ENCODE measurements at regions not wholly inside any gene's neighbourhood (a gene's known extent, or its start where the extent isn't known, plus 50 kb on each side); places are given as distances from the start of the nearest gene placed in this dataset.

DNA sequence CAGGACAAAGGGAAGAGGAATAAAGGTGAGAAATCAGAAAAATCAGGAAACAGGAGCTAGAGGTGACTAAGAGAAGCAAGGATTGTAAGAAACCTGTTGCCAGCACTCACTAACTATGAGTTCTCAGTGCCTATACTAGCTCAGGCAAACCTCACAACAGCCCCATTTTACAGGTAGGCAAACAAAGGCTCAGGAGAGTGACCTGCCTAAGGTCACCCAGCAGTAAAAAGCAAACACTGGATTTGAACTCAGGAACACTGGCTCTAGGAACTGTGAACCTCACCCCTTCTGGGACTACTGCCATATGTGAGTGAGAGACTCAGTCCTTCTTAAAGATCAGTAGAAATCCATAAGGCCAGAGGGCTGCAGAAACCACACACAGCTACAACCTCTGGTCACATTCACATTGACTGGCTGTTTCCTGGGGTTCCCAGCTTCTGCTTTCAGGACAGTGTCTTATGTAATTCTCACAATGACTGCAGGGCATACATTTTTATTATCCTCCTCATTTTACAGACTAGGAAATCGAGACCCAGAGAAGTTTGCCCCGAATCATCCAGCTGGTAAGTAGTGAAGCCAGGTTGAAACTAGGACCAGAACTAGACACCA lies 80.7 kb upstream of the MAFB start:
- DNase-seq (ENCODE audit: insufficient read length, low spot score) = no peak
- no peak for FAIRE-seq

DNA sequence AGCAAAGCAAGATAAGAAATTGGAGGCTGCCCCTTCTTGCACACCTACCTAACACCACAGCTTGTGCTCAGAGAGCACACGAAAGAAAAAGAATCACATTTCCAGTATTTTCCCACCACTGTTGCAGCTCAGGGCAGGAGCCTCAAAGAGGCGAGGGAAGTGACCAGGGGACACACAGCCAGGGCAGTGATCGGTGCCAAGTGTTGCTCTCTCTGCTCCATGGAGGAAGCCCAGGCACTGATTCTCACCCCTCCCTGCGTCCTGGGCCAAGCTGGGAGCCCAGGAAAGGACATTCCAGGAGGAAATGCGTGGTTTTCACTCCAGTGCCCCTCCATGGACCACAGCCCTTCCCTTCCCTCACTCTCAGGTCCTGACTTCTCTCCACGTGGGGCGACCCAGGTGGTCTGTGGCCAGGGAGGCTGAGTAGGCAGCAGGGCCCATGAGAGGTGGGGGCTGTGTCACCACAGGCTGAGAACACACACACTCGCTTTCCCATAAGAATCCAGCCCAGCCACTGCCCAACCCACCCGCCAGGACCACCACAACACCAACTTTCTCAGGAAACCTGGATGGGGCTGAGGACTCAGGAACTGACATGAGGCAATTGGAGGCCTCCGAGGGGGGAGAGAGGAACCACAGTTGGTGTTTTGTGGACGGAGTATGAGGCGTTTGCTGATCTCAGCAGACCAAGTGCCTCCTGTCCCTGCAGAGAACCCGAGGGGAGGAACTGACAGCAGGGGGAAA lies 81.7 kb upstream of the MAFB start:
- no peak for DNase-seq (ENCODE audit: insufficient read length, low spot score)

DNA sequence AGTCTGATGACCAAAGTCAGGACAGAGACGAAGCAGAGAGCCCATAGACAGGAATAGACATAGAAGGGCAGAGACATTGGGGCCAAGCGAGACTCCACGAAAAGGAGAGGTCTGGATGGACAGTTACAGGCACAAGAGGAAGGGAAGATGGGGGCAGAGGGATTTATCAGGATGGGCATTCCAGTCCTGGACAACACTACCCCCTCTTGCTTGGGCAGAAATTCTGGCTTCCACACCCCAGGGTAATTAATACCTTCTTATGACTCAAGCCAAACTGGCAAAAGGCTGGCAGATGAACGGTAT lies 82.2 kb upstream of the MAFB start:
- FAIRE-seq = no peak
- no peak for DNase-seq (ENCODE audit: insufficient read length, low spot score)

More for the DNA sequence above, 81.7 kb upstream of the MAFB start:
- no peak for FAIRE-seq

DNA sequence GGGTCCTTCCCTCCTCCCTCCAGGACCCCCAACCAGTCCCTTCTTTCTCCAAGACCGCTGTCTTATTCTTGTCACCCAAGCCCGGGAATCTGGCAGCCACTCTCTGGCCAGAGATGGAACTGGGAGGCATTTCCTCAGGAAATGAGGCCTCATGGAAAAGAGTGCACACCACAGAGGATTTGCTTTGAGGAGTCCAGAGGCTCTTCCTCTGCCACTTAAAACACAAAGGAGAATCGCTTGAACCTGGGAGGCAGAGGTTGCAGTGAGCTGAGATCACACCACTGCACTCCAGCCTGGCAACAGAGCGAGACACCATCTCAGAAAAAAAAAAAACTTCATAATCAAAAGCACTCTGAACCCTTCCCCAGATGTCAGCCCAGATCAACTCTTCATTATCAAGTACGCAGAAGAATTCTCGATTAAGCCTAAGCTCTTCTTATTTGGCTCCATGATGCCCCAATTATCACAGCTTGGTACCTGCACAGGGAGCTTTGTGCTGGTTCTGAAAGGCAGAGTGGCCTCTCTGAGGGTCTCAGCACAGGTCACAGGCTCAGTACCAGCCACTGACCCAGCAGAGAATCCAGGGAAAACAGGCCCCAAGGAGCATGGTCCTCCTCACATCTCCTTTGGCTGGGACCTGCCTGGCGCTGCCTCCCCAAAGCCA lies 82.9 kb upstream of the MAFB start:
- DNase-seq (ENCODE audit: insufficient read length, low spot score) (no peak), FAIRE-seq (no peak)

DNA sequence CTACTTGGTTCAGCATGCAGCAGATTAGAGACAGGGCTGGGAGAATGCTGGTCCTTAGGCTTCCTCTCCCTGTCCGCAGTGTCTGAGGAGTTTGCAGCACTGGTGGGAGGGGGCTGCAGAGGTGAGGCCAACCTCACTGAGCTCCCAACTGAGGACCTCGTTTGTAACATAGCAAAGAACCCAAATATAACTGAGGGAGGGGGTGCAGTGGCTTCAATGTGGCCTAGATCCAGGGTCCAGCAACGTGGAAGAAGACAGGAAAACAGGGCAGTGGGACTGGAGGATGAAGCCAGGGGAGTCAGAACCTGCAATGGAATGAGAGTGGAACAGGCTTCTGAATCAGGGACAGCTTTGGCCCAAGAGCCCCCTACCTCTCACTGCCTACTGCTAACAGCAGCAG lies 84.3 kb upstream of the MAFB start:
- no peak for FAIRE-seq

DNA sequence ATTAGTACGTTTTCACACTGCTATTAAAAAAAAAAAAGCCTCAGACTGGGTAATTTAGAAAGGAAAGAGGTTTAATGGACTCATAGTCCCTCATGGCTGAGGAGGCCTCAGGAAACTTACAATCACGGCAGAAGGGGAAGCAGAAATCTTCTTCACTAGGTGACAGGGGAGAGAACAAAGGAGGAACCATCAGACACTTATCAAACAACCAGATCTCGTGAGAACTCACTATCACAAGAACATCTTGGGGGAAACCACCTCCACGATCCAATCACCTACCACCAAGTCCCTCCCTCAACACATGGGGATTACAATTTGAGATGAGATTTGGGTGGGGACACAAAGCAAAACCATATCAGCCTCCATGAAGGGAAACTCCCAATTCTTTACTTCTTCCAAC lies 85.2 kb upstream of the MAFB start:
- no peak for DNase-seq (ENCODE audit: insufficient read length, low spot score)
- no peak for FAIRE-seq

More for the DNA sequence above, 84.3 kb upstream of the MAFB start:
- no peak for DNase-seq (ENCODE audit: insufficient read length, low spot score)

DNA sequence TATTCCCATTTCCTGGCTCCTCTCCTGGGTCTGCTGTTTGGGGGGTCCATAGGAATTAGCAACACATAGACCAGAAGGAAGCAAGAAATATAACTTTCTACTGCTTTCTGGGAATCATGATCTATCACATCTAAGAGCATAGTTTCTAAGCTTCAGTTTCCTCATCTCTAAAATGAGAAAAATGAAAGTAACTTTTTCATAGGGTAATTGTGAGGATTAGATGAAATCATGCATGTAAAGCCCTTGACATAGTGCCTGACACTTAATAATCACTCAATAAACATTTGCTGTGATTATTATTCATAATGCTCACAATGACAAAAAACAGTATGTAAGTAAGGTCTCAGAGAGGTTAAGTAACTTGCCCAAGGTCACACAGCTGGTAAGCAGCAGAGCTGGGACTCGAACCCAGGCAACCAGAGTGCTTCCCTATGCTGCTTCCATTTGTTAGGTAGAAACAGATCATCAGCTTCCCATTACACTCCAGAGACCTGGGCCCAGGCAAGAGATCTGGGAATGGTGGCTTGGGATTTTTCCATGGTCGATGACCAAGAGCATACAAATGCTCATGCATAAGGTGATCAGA lies 86.6 kb upstream of the MAFB start:
- FAIRE-seq = no peak
- no peak for DNase-seq (ENCODE audit: insufficient read length, low spot score)

DNA sequence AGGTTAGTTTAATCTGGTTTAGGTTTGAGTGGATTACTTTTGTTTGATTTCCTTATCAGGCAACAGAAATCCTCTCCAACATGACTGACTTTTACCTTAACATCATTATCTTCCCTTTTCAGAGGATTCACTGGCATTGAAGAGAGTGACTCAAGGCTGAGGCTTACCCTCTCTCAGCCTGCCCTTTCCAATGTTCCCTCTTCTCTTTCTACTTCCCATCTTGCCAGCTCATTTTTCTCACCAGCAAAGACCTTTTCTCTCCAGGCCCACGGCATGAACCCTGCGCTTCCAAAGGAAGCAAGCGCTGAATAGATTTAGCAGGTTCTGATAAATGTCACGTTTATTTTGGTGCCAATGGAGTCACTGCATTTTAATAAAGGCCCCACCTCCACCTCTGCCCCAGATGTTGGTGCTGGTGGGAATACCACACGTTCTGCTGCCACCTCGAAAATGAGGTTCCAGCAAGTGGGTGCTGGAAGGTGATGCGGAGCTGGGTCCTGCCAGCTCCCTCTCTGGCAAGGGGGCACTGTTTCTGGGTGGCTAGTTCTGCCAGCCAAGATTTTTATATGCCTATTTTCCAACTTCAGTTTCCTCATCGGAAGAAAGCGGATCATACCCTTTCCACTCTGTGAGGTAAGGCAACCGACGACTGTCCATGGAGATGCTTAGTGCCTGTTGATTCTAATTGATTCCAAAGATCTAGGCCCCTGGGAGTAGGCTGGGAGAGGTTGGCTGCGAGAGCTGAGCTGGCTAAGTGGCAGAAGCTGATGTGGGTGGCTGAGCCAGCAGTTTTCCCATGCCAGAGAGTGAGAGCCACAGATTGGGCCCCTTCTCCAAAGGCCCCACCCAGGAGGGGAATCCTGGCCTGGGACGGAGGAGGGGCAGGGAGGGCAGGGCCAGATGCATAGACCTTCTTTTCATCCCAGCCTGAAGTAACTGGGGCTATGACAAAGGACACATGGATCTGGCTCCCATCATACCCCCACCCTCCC lies 87.7 kb upstream of the MAFB start:
- FAIRE-seq = no peak

DNA sequence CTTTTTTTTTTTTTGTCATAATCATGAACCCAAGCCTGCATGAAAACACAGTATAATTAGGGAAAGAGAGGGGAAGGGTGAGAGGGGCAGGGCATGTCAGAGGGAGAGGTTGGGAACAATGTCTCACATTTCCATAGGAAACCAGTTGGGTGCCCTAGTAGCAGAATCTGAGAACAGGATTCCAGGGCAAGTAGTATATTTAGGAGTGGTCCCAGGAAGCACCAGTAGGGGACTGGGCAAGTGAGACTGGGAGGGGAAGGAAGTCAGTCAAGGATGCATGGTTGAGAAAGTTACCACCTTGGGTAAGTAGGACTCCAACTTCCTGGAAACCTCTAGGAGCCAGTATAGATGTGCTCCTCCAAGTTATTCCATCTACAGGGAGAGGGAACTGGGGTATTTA lies 88.6 kb upstream of the MAFB start:
- no peak for DNase-seq (ENCODE audit: insufficient read length, low spot score)
- FAIRE-seq = no peak

More for the DNA sequence above, 87.7 kb upstream of the MAFB start:
- DNase-seq (ENCODE audit: insufficient read length, low spot score) = no peak

DNA sequence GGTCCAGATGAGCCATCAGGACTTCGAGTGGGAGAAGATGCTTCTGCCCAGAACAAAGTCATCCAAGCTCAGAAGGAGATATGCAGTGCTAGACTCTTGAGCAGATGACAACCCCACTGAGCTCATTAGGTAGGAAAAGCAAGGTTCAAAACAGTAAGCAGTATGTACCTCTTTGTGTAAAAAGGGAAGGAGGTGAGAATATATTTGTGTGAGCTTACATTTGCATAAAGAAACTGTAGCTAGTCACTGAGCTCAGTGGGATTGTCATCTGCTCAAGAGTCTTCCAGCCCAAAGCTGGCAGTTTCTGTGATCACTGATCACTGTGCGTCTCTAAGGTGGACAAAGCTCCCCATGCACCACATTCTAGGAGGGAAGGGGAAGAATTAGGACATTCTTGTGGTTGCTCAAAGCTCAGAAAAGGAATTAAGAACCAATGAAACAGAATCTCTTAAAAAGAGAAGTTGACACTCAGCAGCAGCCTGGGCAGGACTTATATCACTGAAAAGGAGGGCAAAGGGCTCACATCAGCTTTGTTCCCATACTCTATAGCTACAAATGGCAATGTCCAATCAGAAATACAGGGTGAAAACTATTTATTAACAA lies 90.0 kb upstream of the MAFB start:
- no peak for FAIRE-seq
- no peak for DNase-seq (ENCODE audit: insufficient read length, low spot score)

DNA sequence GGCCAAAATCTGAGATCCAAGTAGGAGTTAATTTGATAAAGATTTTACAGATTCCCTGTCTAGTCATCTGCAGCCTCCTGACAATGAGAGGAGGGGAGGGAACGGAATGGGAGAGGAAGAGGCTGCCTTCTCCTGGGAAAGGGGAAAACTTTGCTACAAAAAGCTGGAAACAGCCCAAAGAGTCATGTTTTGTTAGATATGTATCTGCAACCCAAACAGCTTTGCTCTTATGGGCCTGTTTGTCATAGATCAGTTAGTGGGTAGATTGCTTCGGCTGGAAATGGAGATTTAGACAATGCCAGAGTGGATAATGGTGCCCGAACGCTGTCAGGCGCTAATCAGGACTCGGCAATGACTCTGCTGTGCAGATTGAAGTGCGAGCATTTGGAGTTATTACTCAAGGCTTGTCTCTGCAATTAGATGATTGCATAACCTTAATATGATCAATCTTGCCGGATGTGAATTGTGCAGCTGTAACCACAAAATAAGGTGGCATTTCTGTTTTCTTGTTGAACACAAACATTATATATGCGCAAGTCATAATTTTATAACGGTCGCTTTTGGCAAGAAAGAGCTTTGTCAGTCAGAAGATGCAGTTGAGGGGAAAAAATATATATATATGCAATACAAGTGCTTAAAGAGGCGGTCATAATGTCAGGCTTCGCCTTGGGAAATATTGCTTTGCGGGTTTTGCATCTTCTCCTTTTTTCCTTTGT lies 92.4 kb upstream of the MAFB start:
- FAIRE-seq = no peak
- DNase-seq (ENCODE audit: insufficient read length, low spot score) = no peak

DNA sequence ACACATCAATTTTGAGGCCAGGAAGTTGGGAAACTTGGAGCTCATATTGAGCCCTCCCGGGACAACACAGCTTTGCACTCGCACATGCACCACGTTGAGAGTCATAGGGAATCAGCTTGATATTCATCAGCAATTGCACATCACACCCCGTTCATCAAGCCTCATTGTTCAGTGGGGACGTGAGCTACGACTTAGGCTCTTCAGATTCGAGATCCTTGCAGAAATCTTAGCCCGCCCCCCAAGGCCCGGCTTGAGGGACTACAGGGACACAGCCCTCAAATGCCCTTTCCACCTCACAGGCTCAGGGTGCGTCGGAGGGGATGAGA lies 93.0 kb upstream of the MAFB start:
- DNase-seq (ENCODE audit: insufficient read length, low spot score) = no peak
- no peak for FAIRE-seq

DNA sequence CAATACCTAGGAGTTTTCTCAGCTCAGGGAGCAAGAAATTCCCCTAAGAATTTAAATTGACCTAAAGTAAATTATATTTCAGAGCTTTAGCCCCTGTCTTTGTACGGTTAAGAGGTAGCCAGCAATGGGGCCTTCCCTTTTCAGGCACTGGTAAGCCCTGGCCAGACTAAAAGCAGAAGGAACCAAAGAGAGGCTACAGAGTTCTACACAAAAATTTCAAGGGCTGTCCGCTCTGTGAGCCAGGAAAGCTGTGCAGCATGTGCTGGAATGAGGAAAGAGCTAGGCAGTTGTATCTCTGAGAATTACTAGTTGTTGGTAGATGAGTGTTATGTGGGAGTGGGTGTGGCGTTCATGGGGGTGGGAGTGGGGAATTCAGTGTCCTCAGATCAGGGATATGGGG lies 96.3 kb upstream of the MAFB start:
- FAIRE-seq = no peak
- DNase-seq (ENCODE audit: insufficient read length, low spot score) = no peak

DNA sequence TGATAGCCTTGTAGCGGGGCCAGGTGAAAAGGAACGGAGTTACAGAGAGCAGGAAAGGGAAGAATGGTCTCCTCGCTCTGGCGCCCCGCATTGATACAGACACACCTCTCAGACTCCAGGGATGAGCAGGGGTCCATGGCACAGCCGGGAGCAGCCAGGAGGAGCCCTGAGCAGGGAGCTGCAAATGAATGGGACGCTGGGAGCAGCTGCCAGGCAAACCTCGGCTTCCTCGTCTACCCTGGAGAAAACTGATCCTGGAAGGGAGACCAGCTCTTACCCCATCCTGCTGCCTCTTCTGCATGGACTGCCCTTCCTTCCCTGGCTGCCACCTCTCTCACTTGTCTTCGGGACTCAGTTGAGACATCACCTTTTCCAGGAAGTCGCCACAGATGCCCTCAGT lies 97.3 kb upstream of the MAFB start:
- DNase-seq (ENCODE audit: insufficient read length, low spot score) = no peak
- FAIRE-seq = no peak

DNA sequence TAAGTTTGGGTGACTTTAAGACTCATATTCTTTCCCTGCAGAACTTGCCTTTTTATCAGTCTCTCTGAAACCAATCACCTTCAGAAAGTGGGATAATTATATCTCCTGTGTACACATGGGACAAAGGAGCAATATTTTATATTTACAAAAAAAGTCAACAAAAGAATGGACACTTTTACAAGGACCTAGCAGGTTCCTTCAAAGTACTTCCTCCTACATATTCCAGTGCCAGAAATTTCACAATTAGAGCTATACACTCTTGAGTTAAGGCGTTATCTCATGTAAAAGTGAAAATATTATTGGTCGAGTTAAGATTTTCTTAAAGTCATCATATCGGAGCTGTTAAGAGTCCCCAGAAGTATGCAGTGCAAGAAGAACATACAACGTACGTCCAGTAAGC lies 98.9 kb upstream of the MAFB start:
- DNase-seq (ENCODE audit: insufficient read length, low spot score) (no peak), FAIRE-seq (no peak)

DNA sequence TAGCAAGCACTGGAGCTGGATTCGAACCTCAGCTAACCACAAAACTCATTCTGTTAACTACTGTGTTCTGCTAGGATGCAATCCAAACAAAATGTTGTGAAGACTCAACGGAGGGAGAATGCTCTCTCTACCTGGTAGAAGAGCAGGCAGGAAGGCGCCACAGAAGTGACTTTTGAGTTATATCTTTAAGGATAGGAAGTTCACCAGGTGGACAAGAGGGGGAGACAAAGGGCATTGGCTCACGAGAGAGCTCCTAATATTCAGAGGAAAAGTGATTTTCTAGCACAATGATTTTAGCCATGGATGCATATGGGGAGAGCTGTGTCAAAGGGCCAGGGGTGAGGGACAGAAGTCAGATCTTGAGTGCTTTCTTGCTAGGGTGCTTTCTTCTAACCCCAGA lies 108.4 kb upstream of the MAFB start:
- DNase-seq (ENCODE audit: insufficient read length, low spot score) = peak; percentile 13
- FAIRE-seq = no peak

DNA sequence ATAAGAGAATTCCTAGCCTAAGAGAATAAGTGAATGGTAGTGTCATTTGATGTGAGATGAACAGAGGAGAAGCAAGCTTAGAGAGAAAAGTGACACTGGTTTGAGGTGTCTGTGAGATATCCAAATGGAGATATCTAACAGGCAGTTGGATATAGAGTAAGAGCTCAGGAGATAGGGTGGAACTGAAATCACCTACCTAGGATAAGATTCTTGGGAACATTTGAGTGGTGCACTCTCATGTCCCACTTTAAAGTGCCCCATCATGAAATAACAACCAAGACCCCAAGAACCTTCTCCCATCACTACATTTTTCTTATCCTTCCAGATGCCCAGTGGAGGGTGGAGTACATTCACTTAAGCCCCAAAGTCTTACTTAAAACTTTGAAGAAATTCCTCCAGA lies 109.0 kb upstream of the MAFB start:
- FAIRE-seq = no peak

DNA sequence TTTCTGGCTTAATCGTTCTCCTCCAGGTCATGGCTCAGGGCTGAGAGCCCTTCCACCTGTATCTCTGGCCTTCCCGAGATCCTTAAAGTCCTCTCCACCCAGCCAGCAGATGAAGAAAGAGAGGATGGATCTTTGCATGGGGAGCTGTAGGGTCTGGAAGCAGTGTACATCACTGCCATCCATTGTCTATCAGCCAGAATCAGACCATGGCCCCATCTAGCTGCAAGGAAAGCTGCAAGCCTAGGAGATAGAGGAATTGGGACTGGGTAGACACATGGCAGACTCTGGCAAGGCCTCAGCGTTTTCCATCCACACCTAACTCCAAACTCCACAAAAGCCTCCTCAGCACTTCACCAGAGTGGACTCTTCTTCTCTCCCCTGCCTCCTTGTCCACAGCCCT lies 113.8 kb upstream of the MAFB start:
- DNase-seq (ENCODE audit: insufficient read length, low spot score) = no peak
- FAIRE-seq = no peak

More for the DNA sequence above, 109.0 kb upstream of the MAFB start:
- DNase-seq (ENCODE audit: insufficient read length, low spot score) = no peak

DNA sequence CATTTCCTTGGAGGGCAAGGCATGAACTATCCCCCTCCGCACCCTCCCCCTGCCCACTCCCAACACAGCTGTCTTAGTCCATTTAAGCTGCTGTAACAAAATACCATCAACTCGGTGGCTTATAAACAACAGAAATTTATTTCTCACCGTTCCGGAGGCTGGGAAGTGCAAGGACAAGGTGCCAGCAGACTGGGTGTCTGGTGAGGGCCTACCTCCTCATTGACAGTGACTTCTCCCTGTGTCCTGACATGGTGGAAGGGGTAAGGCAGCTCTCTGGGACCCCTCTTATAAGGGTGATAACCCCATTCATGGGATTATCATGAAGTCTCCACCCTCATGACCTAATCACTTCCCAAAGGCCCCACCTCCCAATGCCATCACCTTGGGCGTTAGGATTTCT lies 114.3 kb upstream of the MAFB start:
- no peak for FAIRE-seq

DNA sequence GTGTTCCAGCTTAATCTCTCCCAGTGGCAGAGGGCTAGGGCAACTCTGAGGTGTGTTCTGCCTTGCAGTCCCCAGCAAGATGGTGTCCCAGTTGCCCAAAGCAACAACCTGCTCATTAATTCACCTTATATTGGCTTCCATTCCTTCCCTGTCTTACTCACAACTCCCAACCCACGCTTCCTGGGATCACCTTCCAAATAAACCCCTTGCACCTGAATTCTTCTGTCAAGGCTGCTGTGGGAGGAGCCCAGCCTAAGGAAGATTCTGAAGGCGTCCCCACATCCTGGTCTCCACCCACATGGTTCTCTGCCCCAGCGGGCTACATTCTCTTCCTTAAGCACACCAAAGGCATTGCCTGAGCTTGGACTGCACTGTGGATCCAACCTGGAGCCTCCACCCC lies 116.6 kb upstream of the MAFB start:
- FAIRE-seq = no peak

More for the DNA sequence above, 114.3 kb upstream of the MAFB start:
- DNase-seq (ENCODE audit: insufficient read length, low spot score) = no peak

More for the DNA sequence above, 116.6 kb upstream of the MAFB start:
- no peak for DNase-seq (ENCODE audit: insufficient read length, low spot score)
